DND-41 (cell line): ENCODE measurements at regions not wholly inside any gene's neighbourhood (a gene's known extent, or its start where the extent isn't known, plus 50 kb on each side); places are given as distances from the start of the nearest gene placed in this dataset.

Source experiments
- CTCF ChIP-seq: IDR thresholded peaks from 2 replicates; pipeline ENCODE4 v1.5.1; 2012; ENCODE audit warnings: borderline replicate concordance, low read length, moderate library complexity, mild to moderate bottlenecking; ENCODE audit not compliant: poor library complexity, severe bottlenecking; ENCODE audit errors: extremely low read depth
- EZH2 ChIP-seq: IDR thresholded peaks from 3 replicates; pipeline ENCODE4 v1.6.1; 2012; ENCODE audit warnings: borderline replicate concordance, low read depth, mild to moderate bottlenecking, moderate library complexity, low read length, inconsistent platforms; ENCODE audit not compliant: severe bottlenecking

GRCh38 chr13:90246687-90247345 lies 1100.7 kb upstream of the MIR17HG start:
- TF ChIP-seq CTCF (no peak), EZH2 (no peak)
